ENCODE measurements at regions not wholly inside any gene's neighbourhood (a gene's known extent, or its start where the extent isn't known, plus 50 kb on each side); places are given as distances from the start of the nearest gene placed in this dataset.

DNA sequence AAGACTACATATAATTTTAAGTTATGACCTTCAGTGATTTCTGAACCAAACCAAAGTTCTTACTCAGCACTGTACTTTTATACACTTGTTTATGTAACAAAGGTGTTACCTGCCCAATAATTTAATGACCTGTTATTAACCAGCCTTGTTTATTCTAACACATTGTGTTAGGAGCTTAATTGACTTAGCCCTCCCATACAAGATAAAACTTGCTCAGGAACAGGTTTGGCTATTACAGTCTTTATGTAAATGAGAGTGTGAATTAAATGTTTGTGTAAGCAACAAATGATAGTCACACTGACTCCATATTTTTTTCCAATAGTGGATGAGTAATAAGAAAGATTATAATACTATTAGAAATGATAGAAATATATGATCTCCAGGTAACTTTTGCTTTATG lies 51.8 kb upstream of the MYCBP2 start:
- peak; percentile 5 for DNase-seq

DNA sequence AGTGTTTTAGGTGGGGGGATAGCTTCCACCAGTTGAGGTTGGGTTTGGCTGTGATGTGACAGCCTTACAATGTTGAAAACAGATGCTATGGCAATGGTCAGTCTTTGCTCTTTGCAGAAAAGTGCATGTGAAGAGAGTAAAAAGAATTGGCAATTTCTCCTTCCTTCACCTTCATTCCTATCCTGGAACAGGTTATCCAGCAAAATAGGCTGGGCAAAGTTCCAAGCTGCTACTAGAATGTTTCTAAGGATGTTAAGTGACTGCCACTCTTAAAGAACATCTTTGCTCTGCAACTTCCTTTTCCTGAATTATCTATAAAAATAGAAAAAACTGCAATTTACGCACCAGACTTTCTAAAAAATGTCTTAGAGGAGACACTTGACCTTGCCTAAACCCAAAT lies 50.1 kb upstream of the MYCBP2 start:
- DNase-seq, result peak; percentile 1
